Germinal center (tissue), 1 donor: ENCODE measurements at regions not wholly inside any gene's neighbourhood (a gene's known extent, or its start where the extent isn't known, plus 50 kb on each side); places are given as distances from the start of the nearest gene placed in this dataset.
"Not testable (repeated sequence)": the region's sequence is repeated elsewhere in the genome, so short reads cannot be mapped to it uniquely, and the experiment has no call there.

Source experiments
- DNase-seq: peaks from one replicate; pipeline ENCODE4 v3.0.0; 2012; ENCODE audit warnings: mixed read lengths, low spot score

GRCh38 chr1:5766996-5767395 lies 225.2 kb downstream of the NPHP4 start:
- DNase-seq, result not testable (repeated sequence)

- DNase-seq, result no peak
Measured at GRCh38 chr1:5765997-5766913, 226.0 kb downstream of the NPHP4 start.

GRCh38 chr1:5765483-5765882 lies 226.7 kb downstream of the NPHP4 start:
- no peak for DNase-seq

GRCh38 chr1:5764959-5765358 lies 227.3 kb downstream of the NPHP4 start:
- DNase-seq, result no peak

GRCh38 chr1:5764464-5764863 lies 227.8 kb downstream of the NPHP4 start:
- DNase-seq, result no peak

GRCh38 chr1:5763696-5764370 lies 228.4 kb downstream of the NPHP4 start:
- no peak for DNase-seq

GRCh38 chr1:5758859-5759578 lies 233.2 kb downstream of the NPHP4 start:
- DNase-seq, result no peak

GRCh38 chr1:5758000-5758858 lies 234.0 kb downstream of the NPHP4 start:
- no peak for DNase-seq

GRCh38 chr1:5757187-5757805 lies 234.9 kb downstream of the NPHP4 start:
- DNase-seq, result no peak

- DNase-seq, result no peak
Measured at GRCh38 chr1:5756434-5757186, 235.6 kb downstream of the NPHP4 start.

- no peak for DNase-seq
Measured at GRCh38 chr1:5755552-5756125, 236.6 kb downstream of the NPHP4 start.

- DNase-seq, result no peak
Measured at GRCh38 chr1:5754817-5755551, 237.2 kb downstream of the NPHP4 start.

GRCh38 chr1:5753549-5754421 lies 238.4 kb downstream of the NPHP4 start:
- DNase-seq, result no peak

- DNase-seq, result no peak
Measured at GRCh38 chr1:5752746-5753548, 239.3 kb downstream of the NPHP4 start.

GRCh38 chr1:5751833-5752745 lies 240.1 kb downstream of the NPHP4 start:
- DNase-seq, result no peak

GRCh38 chr1:5751163-5751540 lies 241.1 kb downstream of the NPHP4 start:
- no peak for DNase-seq
